ENCODE measurements at regions not wholly inside any gene's neighbourhood (a gene's known extent, or its start where the extent isn't known, plus 50 kb on each side); places are given as distances from the start of the nearest gene placed in this dataset.
A peak's percentile ranks its signal among the peaks of the same experiment; 100 is the strongest.

DNA sequence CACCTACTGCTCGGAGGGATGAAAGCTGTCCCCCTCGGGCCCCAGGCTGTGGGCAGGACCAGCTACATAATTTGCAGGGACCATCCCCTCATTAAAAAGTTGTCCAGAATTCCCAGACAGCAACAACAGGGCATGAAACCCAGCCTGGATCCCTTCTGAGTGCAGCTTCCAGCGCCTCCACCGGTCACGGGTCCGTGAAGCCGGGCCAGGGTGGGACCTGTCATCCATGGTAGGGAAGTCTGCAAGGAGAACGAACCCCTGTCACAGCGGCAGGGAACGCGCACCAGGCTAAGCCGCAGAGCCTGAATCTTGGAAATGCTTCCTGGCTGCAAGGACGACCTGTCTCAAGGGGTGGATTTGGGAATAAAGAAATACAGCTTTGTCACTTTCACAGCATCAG is 214.2 kb downstream of the RBFOX3 start:
- ATAC-seq: no peak
- Histone ChIP-seq H3K27me3 (ENCODE audit: control insufficient read depth in 2 of 2, insufficient read depth in 2 of 2, low read length in 2 of 2) (no peaks in the 10 kb centered on the region), H3K36me3 (ENCODE audit: control insufficient read depth in 2 of 3, insufficient read depth in 3 of 3, low read length in 3 of 3) (no peaks in the 10 kb centered on the region)

DNA sequence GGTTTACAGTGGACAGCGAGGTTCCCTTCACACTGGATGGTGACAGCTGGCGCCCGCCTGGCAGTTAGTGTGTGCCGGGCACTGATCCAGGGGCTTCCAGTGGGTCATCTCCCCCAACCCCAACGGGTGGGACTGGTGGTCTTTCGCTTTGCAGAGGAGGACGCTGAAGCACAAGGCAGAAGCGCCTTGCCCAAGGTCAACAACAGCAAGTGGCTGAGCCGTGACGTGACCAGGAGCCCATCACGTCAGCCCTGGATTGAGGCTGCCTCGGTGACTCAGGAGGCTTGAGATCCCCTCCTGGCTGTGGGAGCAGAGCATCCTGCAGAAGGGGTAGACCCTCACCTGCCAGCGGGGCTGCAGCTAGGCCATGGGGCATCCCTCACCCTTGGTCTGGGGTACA is 215.3 kb downstream of the RBFOX3 start:
- no peak overlapping the region for H3K27ac ChIP-seq (ENCODE audit: low read depth, low read length)
- CTCF ChIA-PET: interaction anchor here (0.9 kb wide), 1 partner anchor 310 kb away, joined by 4 read pairs; no protein-coding TSS in a partner anchor
- H3K9me3 ChIP-seq (ENCODE audit: control insufficient read depth in 2 of 3, low read length in 3 of 3): no peaks in the 10 kb centered on the region
- Mint-ChIP-seq H3K36me3 (no peaks in the 10 kb centered on the region), H3K4me1 (peaks cover 2 to 14% (median 9%) of the 10 kb centered on the region in 7 donors), H3K9me3 (peaks cover 0 to 2% (median 0%) of the 10 kb centered on the region in 11 donors), H3K27me3 (peaks cover 27 to 64% (median 51%) of the 10 kb centered on the region in 5 donors), H3K4me3 (no peak overlapping the region), H3K27ac (no peak overlapping the region)
- H3K27me3 ChIP-seq (ENCODE audit: control insufficient read depth in 2 of 2, insufficient read depth in 2 of 2, low read length in 2 of 2): peaks cover 0 to 11% of the 10 kb centered on the region in 2 donors
- no peaks in the 10 kb centered on the region for H3K36me3 ChIP-seq (ENCODE audit: control insufficient read depth in 2 of 3, insufficient read depth in 3 of 3, low read length in 3 of 3)
- H3K4me3 ChIP-seq (ENCODE audit: low read length): no peak overlapping the region
- POLR2A ChIA-PET: no interaction called here
- DNase-seq: no peak
- no peak for ATAC-seq
- H3K4me1 ChIP-seq (ENCODE audit: control insufficient read depth in 2 of 2, insufficient read depth in 2 of 2, low read length in 2 of 2): no peaks in the 10 kb centered on the region
- intact Hi-C loops (cut with micrococcal nuclease): no loop called here

More for the DNA sequence above, 214.2 kb downstream of the RBFOX3 start:
- Mint-ChIP-seq H3K4me1 (peaks cover 12 to 24% (median 18%) of the 10 kb centered on the region in 7 donors), H3K27me3 (peaks cover 28 to 57% (median 48%) of the 10 kb centered on the region in 5 donors), H3K27ac (no peak overlapping the region), H3K4me3 (no peak overlapping the region), H3K9me3 (peaks cover 0 to 2% (median 0%) of the 10 kb centered on the region in 11 donors), H3K36me3 (no peaks in the 10 kb centered on the region)
- POLR2A ChIA-PET: no interaction called here
- H3K4me1 ChIP-seq (ENCODE audit: control insufficient read depth in 2 of 2, insufficient read depth in 2 of 2, low read length in 2 of 2): peaks cover 3 to 5% of the 10 kb centered on the region in 2 donors
- DNase-seq: no peak
- H3K9me3 ChIP-seq (ENCODE audit: control insufficient read depth in 2 of 3, low read length in 3 of 3): no peaks in the 10 kb centered on the region
- CTCF ChIA-PET: interaction anchor here (1.2 kb wide), 1 partner anchor 9 kb away, joined by 3 read pairs; no protein-coding TSS in a partner anchor
- intact Hi-C loops (cut with micrococcal nuclease): no loop called here
- no peak overlapping the region for H3K4me3 ChIP-seq (ENCODE audit: low read length)
- H3K27ac ChIP-seq (ENCODE audit: low read depth, low read length): no peak overlapping the region

DNA sequence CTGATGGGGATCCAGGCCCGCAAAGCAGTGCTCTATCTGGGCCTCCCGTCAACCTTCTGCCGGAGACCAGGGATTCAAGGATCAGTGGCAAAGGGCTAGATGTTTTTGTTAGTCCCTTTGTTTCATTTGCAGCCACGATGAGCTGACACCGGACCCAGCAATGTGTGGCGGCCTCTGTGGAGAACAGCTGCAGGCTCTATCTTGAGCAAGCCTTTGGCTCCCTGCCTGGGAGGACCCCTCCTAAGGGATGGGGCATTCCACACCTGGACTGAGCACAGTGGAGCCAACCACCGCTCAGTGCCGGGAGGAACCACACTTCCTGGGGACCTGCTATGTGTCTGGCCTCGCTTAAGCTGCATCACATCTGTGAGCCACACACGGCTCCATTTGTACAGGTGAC is 215.8 kb downstream of the RBFOX3 start:
- peaks cover 23 to 68% (median 47%) of the 10 kb centered on the region in 5 donors for H3K27me3 Mint-ChIP-seq
- CTCF ChIA-PET: interaction anchor here (0.9 kb wide), 1 partner anchor 310 kb away, joined by 4 read pairs; no protein-coding TSS in a partner anchor

DNA sequence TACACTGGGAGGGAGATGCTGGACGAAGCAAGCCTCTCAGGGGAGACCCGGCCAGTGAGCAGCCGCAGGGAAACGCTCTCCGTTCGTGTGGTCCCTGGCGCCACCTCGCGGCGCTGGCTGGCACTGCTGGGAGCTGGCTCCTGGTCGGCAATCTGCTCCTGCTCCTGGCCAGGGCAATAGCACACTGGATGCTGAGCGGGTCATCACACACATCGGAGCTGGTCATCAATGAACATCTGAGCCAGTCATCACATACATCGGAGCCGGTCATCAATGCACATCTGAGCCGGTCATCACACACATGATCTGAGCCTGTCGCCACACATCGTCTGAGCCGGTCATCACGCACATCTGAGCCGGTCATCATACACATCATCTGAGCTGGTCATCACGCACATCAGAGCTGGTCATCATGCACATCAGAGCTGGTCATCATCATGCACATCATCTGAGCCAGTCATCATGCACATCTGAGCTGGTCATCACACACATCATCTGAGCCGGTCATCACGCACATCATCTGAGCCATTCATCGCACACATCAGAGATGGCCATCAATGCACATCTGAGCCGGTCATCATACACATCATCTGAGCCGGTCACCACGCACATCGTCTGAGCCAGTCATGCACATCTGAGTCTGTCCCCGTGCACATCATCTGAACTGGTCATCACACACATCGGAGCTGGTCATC is 217.3 kb downstream of the RBFOX3 start:
- Histone ChIP-seq H3K36me3 (ENCODE audit: control insufficient read depth in 2 of 3, insufficient read depth in 3 of 3, low read length in 3 of 3) (no peaks in the 10 kb centered on the region), H3K4me1 (ENCODE audit: control insufficient read depth in 2 of 2, insufficient read depth in 2 of 2, low read length in 2 of 2) (no peaks in the 10 kb centered on the region), H3K4me3 (ENCODE audit: low read length) (no peak overlapping the region), H3K27ac (ENCODE audit: low read depth, low read length) (no peak overlapping the region), H3K9me3 (ENCODE audit: control insufficient read depth in 2 of 3, low read length in 3 of 3) (no peaks in the 10 kb centered on the region), H3K27me3 (ENCODE audit: control insufficient read depth in 2 of 2, insufficient read depth in 2 of 2, low read length in 2 of 2) (peaks cover 0 to 11% of the 10 kb centered on the region in 2 donors)
- intact Hi-C loops (cut with micrococcal nuclease): loop anchor here in 1 of 2 donors (1.0 to 5.0 kb wide), 2 partner anchors 326 to 347 kb away; no protein-coding TSS in a partner anchor
- H3K36me3 Mint-ChIP-seq: no peaks in the 10 kb centered on the region
- no peak overlapping the region for H3K27ac Mint-ChIP-seq
- ChIA-PET CTCF (interaction anchor here (0.6 to 2.0 kb wide), 8 partner anchors 9 to 374 kb away, joined by 3 to 14 read pairs (median 3); no protein-coding TSS in a partner anchor), POLR2A (no interaction called here)
- ATAC-seq (peak; percentile 75), DNase-seq (peak; percentile 30 to 75 (median 59))
- peaks cover 23 to 70% (median 51%) of the 10 kb centered on the region in 5 donors for H3K27me3 Mint-ChIP-seq
- peaks cover 0 to 2% (median 0%) of the 10 kb centered on the region in 11 donors for H3K9me3 Mint-ChIP-seq
- no peak overlapping the region for H3K4me3 Mint-ChIP-seq
- H3K4me1 Mint-ChIP-seq: peaks cover 0 to 10% (median 5%) of the 10 kb centered on the region in 7 donors

More for the DNA sequence above, 215.8 kb downstream of the RBFOX3 start:
- ATAC-seq (no peak), DNase-seq (no peak)
- H3K9me3 Mint-ChIP-seq: peaks cover 0 to 2% (median 0%) of the 10 kb centered on the region in 11 donors
- H3K4me1 Mint-ChIP-seq: peaks cover 0 to 10% (median 5%) of the 10 kb centered on the region in 7 donors
- intact Hi-C loops (cut with micrococcal nuclease): no loop called here
- no peak overlapping the region for H3K4me3 ChIP-seq (ENCODE audit: low read length)
- no peaks in the 10 kb centered on the region for H3K36me3 ChIP-seq (ENCODE audit: control insufficient read depth in 2 of 3, insufficient read depth in 3 of 3, low read length in 3 of 3)
- POLR2A ChIA-PET: no interaction called here
- H3K27ac Mint-ChIP-seq: no peak overlapping the region
- H3K4me3 Mint-ChIP-seq: no peak overlapping the region
- no peaks in the 10 kb centered on the region for H3K9me3 ChIP-seq (ENCODE audit: control insufficient read depth in 2 of 3, low read length in 3 of 3)
- no peaks in the 10 kb centered on the region for H3K36me3 Mint-ChIP-seq
- H3K4me1 ChIP-seq (ENCODE audit: control insufficient read depth in 2 of 2, insufficient read depth in 2 of 2, low read length in 2 of 2): no peaks in the 10 kb centered on the region
- peaks cover 0 to 11% of the 10 kb centered on the region in 2 donors for H3K27me3 ChIP-seq (ENCODE audit: control insufficient read depth in 2 of 2, insufficient read depth in 2 of 2, low read length in 2 of 2)
- H3K27ac ChIP-seq (ENCODE audit: low read depth, low read length): no peak overlapping the region

DNA sequence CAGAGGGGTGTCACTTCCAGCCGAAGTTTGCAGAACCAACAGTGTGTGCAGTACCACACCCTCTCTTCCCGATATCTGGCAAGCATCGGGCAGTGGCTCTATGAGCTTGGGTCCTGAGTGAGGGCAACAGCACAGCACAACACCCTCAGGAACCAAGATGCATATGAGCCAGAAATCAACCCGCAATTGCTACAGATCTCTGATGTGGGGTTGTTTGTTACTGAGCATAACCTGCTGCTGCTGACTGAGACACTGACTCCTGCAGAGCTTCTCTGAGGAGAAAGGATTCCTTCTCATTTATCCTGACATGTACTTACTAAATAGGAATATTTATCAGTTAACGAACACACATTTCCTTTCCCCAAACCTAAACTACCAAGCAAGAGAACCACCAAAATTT is 218.3 kb downstream of the RBFOX3 start:
- DNase-seq (no peak), ATAC-seq (no peak)
- Mint-ChIP-seq H3K4me3 (no peak overlapping the region), H3K27me3 (peaks cover 23 to 61% (median 47%) of the 10 kb centered on the region in 5 donors), H3K27ac (no peak overlapping the region), H3K36me3 (no peaks in the 10 kb centered on the region), H3K4me1 (peaks cover 0 to 10% (median 5%) of the 10 kb centered on the region in 7 donors), H3K9me3 (peaks cover 0 to 2% (median 0%) of the 10 kb centered on the region in 11 donors)
- ChIA-PET CTCF (interaction anchor here (0.6 to 2.5 kb wide), 15 partner anchors 9 to 411 kb away, joined by 3 to 19 read pairs (median 4); partner anchors contain the start of gene ENGASE), POLR2A (no interaction called here)
- Histone ChIP-seq H3K36me3 (ENCODE audit: control insufficient read depth in 2 of 3, insufficient read depth in 3 of 3, low read length in 3 of 3) (no peaks in the 10 kb centered on the region), H3K4me3 (ENCODE audit: low read length) (no peak overlapping the region), H3K4me1 (ENCODE audit: control insufficient read depth in 2 of 2, insufficient read depth in 2 of 2, low read length in 2 of 2) (no peaks in the 10 kb centered on the region), H3K27ac (ENCODE audit: low read depth, low read length) (no peak overlapping the region), H3K9me3 (ENCODE audit: control insufficient read depth in 2 of 3, low read length in 3 of 3) (no peaks in the 10 kb centered on the region), H3K27me3 (ENCODE audit: control insufficient read depth in 2 of 2, insufficient read depth in 2 of 2, low read length in 2 of 2) (peaks cover 0 to 15% of the 10 kb centered on the region in 2 donors)
- intact Hi-C loops (cut with micrococcal nuclease): loop anchor here in 1 of 2 donors (5.0 kb wide), 1 partner anchor 325 kb away; no protein-coding TSS in a partner anchor

DNA sequence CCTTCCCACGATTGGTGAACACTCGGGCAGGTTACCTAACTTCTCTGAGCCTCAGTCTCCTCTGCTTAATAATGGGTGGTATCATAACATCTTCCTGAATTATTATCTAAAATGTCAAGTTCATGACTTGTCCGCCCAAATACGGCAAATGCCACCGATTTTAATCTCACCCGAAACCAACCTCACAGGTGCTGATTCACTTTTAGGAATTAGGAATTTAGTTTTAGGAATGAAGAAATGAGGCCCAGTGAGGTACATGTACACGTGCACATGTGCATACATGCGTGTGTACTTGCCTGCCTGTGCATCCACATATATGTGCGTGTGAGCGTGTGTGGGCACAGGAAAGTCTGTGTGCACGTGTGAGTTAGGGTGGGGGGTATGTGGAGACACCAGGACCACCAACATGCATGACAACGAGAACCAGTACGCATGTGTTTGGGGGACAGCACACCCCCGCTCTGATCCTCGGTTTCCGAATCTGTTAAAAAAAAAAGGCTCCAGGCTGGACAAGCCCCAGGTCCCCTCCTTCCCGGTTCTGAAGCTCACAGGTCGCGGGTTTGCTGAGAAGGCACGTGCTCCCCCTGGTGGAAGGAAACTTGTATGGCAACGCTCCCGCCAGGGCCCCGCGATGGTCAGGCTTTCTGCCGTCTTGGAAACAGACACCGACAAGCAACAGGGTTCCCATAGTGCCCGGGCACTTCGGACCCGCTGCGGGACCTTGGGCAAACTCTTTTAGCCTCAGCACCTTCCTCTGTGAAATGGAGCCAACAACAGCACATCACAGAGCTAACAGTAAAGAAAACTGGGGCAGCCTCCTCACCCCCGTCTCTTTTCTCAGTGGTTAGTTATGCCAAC is 219.2 kb downstream of the RBFOX3 start:
- POLR2A ChIA-PET: no interaction called here
- H3K27me3 ChIP-seq (ENCODE audit: control insufficient read depth in 2 of 2, insufficient read depth in 2 of 2, low read length in 2 of 2): peaks cover 0 to 15% of the 10 kb centered on the region in 2 donors
- H3K36me3 Mint-ChIP-seq: no peaks in the 10 kb centered on the region

More for the DNA sequence above, 219.2 kb downstream of the RBFOX3 start:
- Mint-ChIP-seq H3K27ac (no peak overlapping the region), H3K9me3 (peaks cover 0 to 2% (median 0%) of the 10 kb centered on the region in 11 donors), H3K4me1 (peaks cover 0 to 10% (median 5%) of the 10 kb centered on the region in 7 donors), H3K4me3 (no peak overlapping the region), H3K27me3 (peaks cover 23 to 60% (median 45%) of the 10 kb centered on the region in 5 donors)
- intact Hi-C loops (cut with micrococcal nuclease): loop anchor here (1.0 to 5.0 kb wide), 4 partner anchors 304 to 372 kb away; no protein-coding TSS in a partner anchor
- no peak overlapping the region for H3K4me3 ChIP-seq (ENCODE audit: low read length)
- ATAC-seq (peak; percentile 65), DNase-seq (peak; percentile 29 to 69 (median 57))
- no peak overlapping the region for H3K27ac ChIP-seq (ENCODE audit: low read depth, low read length)
- CTCF ChIA-PET: interaction anchor here (0.6 to 2.5 kb wide), 17 partner anchors 9 to 410 kb away, joined by 3 to 19 read pairs (median 3); partner anchors contain the start of gene ENGASE
- no peaks in the 10 kb centered on the region for H3K9me3 ChIP-seq (ENCODE audit: control insufficient read depth in 2 of 3, low read length in 3 of 3)
- no peaks in the 10 kb centered on the region for H3K36me3 ChIP-seq (ENCODE audit: control insufficient read depth in 2 of 3, insufficient read depth in 3 of 3, low read length in 3 of 3)
- no peaks in the 10 kb centered on the region for H3K4me1 ChIP-seq (ENCODE audit: control insufficient read depth in 2 of 2, insufficient read depth in 2 of 2, low read length in 2 of 2)

All from naive thymus-derived CD4-positive, alpha-beta T cell (primary cell).